SK-N-SH treated with all-trans-retinoic acid at 6 μM for 48 hours (cell line): ENCODE measurements at regions not wholly inside any gene's neighbourhood (a gene's known extent, or its start where the extent isn't known, plus 50 kb on each side); places are given as distances from the start of the nearest gene placed in this dataset.

Source experiments
- ISL1 ChIP-seq: fragments of 250-450 bp; sonication (Bioruptor Pico); IDR thresholded peaks from 2 replicates; pipeline ENCODE4 v2.1.2; 2022; ENCODE audit warnings: mild to moderate bottlenecking, moderate library complexity
- PATZ1 ChIP-seq: fragments of 250-450 bp; sonication (Bioruptor Pico); IDR thresholded peaks from 2 replicates; pipeline ENCODE4 v1.8.0; 2020; ENCODE audit warnings: mild to moderate bottlenecking, moderate library complexity, borderline replicate concordance
- PPARA ChIP-seq: fragments of 250-450 bp; sonication (Bioruptor Pico); IDR thresholded peaks from 2 replicates; pipeline ENCODE4 v1.5.0; 2020; ENCODE audit warnings: mild to moderate bottlenecking, borderline replicate concordance
- ZNF70 ChIP-seq: fragments of 450-650 bp; formaldehyde crosslinking; IDR thresholded peaks from 2 replicates; pipeline ENCODE4 v1.5.0; 2020; ENCODE audit warnings: mild to moderate bottlenecking, moderate library complexity

- TF ChIP-seq ISL1 (no peak), ZNF70 (CRISPR knock-in tag) (no peak), PPARA (CRISPR knock-in tag) (no peak), PATZ1 (no peak)
These were observed 218.1 kb upstream of the HMGA2 start for GRCh38 chr12:65606008-65606766.
